GM21360 (cell line): ENCODE measurements at regions not wholly inside any gene's neighbourhood (a gene's known extent, or its start where the extent isn't known, plus 50 kb on each side); places are given as distances from the start of the nearest gene placed in this dataset.
"Not testable (repeated sequence)": the region's sequence is repeated elsewhere in the genome, so short reads cannot be mapped to it uniquely, and the experiment has no call there.

Experiments used
- ATAC-seq: cut with Tn5 transposase; IDR thresholded peaks from one replicate; pipeline ENCODE4 v1.9.1; 2021; ENCODE audit warnings: mild to moderate bottlenecking, moderate library complexity; ENCODE audit not compliant: unreplicated experiment

DNA sequence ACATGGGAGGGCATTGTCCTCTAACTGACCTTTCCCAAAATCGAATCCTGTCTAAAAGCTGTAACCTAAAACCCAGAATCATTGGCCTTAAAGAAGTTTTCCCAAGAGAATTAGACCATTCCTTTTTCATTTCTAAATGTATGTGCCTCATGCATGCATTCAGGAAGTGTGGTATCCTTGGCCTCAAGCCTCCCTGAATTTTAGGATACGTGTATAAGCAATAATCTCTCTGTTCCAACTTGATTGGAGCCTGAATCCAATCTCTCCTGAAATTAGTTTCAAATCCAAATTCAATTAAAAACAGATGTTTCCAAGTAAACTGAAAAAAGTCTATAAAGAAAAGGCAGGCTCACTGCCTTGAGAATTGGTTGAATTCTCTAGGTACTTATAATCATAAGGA is 86.0 kb upstream of the VEPH1 start:
- no peak for ATAC-seq

GRCh38 chr3:157588386-157589060 is 85.3 kb upstream of the VEPH1 start:
- no peak for ATAC-seq

DNA sequence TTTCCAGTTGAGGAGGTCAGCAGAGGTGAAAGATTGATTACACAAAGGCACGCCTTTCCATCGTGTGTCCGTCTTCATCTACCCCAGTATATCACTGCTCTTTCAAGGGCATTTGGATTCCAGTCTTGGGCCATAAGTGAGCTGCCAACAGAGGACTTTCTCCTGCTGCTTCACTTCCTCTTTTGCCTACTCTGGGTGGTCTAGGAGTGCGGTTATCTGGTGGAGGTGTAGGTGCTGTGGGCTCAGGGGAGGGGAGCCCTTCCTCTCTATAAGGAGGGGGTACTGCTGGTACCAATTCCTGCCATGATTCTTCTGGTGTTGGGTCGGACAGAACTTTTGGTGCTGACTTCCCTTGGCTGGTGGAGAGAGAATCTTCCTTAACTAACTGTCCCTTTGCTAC is 83.1 kb upstream of the VEPH1 start:
- no peak for ATAC-seq

GRCh38 chr3:157585386-157585785 is 82.2 kb upstream of the VEPH1 start:
- no peak for ATAC-seq

GRCh38 chr3:157582637-157582973 is 79.4 kb upstream of the VEPH1 start:
- ATAC-seq, result no peak

DNA sequence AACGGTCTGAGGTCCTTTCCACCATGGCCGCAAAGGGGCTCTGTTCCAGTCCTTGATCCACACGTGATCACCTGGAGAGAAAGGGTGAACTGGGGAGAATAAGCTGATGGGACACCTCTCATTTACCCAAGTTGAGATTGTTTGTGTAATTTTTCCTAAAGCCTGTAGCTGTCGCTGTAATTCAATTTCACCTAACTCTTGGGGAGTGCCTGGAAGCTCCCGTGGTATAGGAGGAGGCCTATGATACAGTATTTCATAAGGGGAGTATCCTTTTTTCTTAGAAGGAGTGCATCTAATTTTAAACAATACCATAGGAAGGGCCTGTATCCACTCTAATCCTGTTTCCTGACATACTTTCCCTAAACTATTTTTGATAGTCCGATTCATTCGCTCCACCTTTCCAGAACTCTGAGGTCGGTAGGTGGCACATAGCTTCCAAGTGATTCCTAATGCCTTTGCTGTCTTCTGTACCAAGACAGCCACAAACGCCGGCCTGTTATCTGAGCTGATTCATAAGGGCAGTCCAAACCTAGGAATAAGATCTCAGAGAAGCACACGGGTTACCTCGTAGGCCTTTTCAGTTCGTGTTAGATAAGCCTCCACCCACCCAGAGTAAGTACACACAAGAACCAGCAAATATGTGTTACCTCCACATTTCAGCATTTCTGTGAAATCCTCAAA is 78.9 kb upstream of the VEPH1 start:
- ATAC-seq, result not testable (repeated sequence)

GRCh38 chr3:157581371-157581770 is 78.2 kb upstream of the VEPH1 start:
- no peak for ATAC-seq

- ATAC-seq, result no peak
Observed at GRCh38 chr3:157578181-157578580, 75.0 kb upstream of the VEPH1 start.

- no peak for ATAC-seq
Observed at GRCh38 chr3:157574531-157574930, 71.3 kb upstream of the VEPH1 start.

GRCh38 chr3:157573780-157574378 is 70.7 kb upstream of the VEPH1 start:
- no peak for ATAC-seq

DNA sequence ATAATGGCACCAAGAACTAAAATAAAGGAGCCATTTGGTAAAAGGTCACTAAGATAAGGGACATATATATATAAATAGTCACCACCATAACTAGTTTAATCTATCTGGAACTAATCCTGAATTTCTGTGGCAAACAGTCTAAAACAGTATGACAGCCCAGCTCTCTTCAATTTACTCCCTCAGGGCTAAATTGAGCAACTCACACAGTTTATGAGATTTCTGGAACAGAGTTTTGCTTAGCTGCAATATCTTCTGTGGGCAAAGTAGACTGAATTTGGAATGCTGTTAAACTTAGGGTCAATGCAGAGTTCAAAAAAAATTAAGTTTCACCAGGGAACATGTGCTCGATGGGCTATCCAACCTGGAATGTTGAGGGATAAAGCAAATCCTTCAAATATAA is 70.1 kb upstream of the VEPH1 start:
- ATAC-seq, result no peak

DNA sequence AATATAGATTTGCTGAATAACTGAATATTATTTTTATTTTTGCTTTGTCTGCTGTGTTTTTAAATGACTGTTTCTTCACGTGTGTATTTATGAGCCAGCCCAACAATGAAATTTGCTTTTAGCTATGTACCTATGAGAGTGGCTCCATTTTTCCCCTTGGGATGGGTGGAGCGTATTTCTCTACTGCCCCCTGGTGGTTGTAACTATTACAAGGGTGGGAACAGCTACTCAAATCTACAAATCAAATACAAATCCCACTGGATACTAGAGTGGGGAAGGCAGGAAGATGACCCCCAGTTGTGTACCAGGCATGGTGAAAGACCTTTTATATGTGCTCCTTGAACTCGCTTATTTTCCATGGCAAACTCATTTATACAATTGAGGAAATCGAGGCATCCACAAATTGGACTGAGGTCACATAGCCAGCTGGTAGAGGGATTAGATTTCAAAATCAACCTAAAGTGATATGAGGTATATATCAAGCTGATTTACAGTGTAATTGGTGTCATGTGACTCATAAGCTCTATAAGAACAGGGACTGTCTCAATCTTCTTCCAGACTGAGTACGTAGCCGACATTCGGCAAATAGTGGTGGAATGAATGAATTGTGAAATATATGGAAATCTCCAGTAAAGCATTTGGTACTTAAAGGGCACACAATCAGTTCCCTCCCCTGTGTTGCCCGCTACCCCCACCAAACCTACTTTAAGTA is 69.5 kb upstream of the VEPH1 start:
- peak; percentile 86 for ATAC-seq

- ATAC-seq, result no peak
Observed at GRCh38 chr3:157566596-157566995, 63.4 kb upstream of the VEPH1 start.

- ATAC-seq, result no peak
Observed at GRCh38 chr3:157559401-157559800, 56.2 kb upstream of the VEPH1 start.
